HCT116 (cell line): ENCODE measurements at regions not wholly inside any gene's neighbourhood (a gene's known extent, or its start where the extent isn't known, plus 50 kb on each side); places are given as distances from the start of the nearest gene placed in this dataset.

Experiments used
- ATAC-seq: fragments of 200-7000 bp; cut with Tn5 transposase; 2 replicates; pipeline ENCODE4 v1.9.1; 2020; ENCODE audit warnings: mild to moderate bottlenecking, moderate library complexity
- BruUV-seq: library from RNA; stranded (reverse); fragments of 400-500 nt; replicated peaks from 2 replicates; lab custom pipeline; 2021; lab: Mats Ljungman, UMichigan
- CTCF ChIA-PET: fragments of 300-600 bp; sonication (Branson Sonifier 250); formaldehyde crosslinking; loops from one replicate; lab custom pipeline; 2021; ENCODE audit warnings: antibody characterized with exemption; lab: Charles Lee
- POLR2A ChIA-PET: fragments of 300-600, 350-600 bp; sonication (Branson Sonifier 250); formaldehyde crosslinking; loops from one replicate; lab custom pipeline; 2021; ENCODE audit warnings: antibody characterized with exemption; lab: Charles Lee
- RAD21 ChIA-PET, 2 experiments: fragments of 300-600 bp; sonication (Branson Sonifier 250); formaldehyde crosslinking; loops; one replicate each; lab custom pipeline; 2023; ENCODE audit warnings: low total read pairs in 2 of 2; ENCODE audit not compliant: uncharacterized antibody in 2 of 2, unreplicated experiment in 2 of 2, low non-redundant PET in 1 of 2; lab: Charles Lee
- DNase-seq: peaks from one replicate; pipeline ENCODE4 v3.0.0-alpha.2; 2010; ENCODE audit warnings: low read depth, low spot score
- H2AFZ ChIP-seq: fragments of 200-600 bp; shearing (Covaris generic), sonication (generic); 2 replicates; pipeline ENCODE4 v1.6.1; 2017; ENCODE audit warnings: low read depth, mixed run types, mixed read lengths, antibody characterized with exemption, low read length; ENCODE audit not compliant: poor library complexity, severe bottlenecking
- H3K27ac ChIP-seq: 2 replicates; pipeline ENCODE4 v1.5.1; 2012; ENCODE audit warnings: low read depth, low read length
- H3K27me3 ChIP-seq: fragments of 200-600 bp; sonication (generic); 2 replicates; pipeline ENCODE4 v1.6.1; 2016; ENCODE audit warnings: mixed run types, low read length, mixed read lengths; ENCODE audit not compliant: insufficient read depth
- H3K36me3 ChIP-seq, 2 experiments: fragments of 200-500 bp in 1 of 2; fragments of 200-600 bp in 1 of 2; sonication (Bioruptor generic) in 1 of 2; sonication (generic) in 1 of 2; 2 replicates each; pipeline versions ENCODE4 v1.5.1 to v1.6.1; 2014 to 2016; ENCODE audit warnings: low read length in 2 of 2, inconsistent platforms in 1 of 2, mixed read lengths in 1 of 2, mixed run types in 1 of 2; ENCODE audit not compliant: insufficient read depth in 2 of 2, control insufficient read depth in 1 of 2
- H3K4me1 ChIP-seq, 2 experiments: fragments of 200-600 bp in 1 of 2; sonication (generic) in 1 of 2; 2 replicates each; pipeline versions ENCODE4 v1.5.1 to v1.6.1; 2012 to 2017; ENCODE audit warnings: low read length in 2 of 2, inconsistent platforms in 1 of 2, mild to moderate bottlenecking in 1 of 2, mixed read lengths in 1 of 2, mixed run types in 1 of 2, moderate library complexity in 1 of 2; ENCODE audit not compliant: insufficient read depth in 2 of 2, control insufficient read depth in 1 of 2
- H3K4me2 ChIP-seq: fragments of 200-600 bp; sonication (generic); 2 replicates; pipeline ENCODE4 v1.6.1; 2017; ENCODE audit warnings: mixed run types, low read length, mixed read lengths
- H3K4me3 ChIP-seq, 2 experiments: fragments of 200-600 bp in 1 of 2; sonication (generic) in 1 of 2; replicated peaks in 1 of 2; 2 replicates each; pipeline ENCODE4 v1.5.1; 2011 to 2016; ENCODE audit warnings: low read length in 2 of 2, control low read depth in 1 of 2, low read depth in 1 of 2, mild to moderate bottlenecking in 1 of 2, mixed read lengths in 1 of 2, mixed run types in 1 of 2
- H3K79me2 ChIP-seq: fragments of 200-600 bp; sonication (generic); 2 replicates; pipeline ENCODE4 v1.6.1; 2017; ENCODE audit warnings: mild to moderate bottlenecking, mixed run types, low read length, moderate library complexity, mixed read lengths; ENCODE audit not compliant: insufficient read depth
- H3K9ac ChIP-seq: fragments of 200-600 bp; sonication (generic); 2 replicates; pipeline ENCODE4 v1.6.1; 2016; ENCODE audit warnings: low read length, mixed read lengths
- H3K9me2 ChIP-seq: fragments of 200-600 bp; sonication (generic), shearing (Covaris generic); 2 replicates; pipeline ENCODE4 v1.6.1; 2017; ENCODE audit warnings: mixed run types, mild to moderate bottlenecking, moderate library complexity; ENCODE audit not compliant: insufficient read depth
- H3K9me3 ChIP-seq, 2 experiments: fragments of 200-500 bp in 1 of 2; fragments of 200-600 bp in 1 of 2; sonication (Bioruptor generic) in 1 of 2; sonication (generic) in 1 of 2; 2 replicates each; pipeline ENCODE4 v1.6.1; 2014 to 2017; ENCODE audit warnings: low read length in 2 of 2, mixed read lengths in 2 of 2, inconsistent platforms in 1 of 2, low read depth in 1 of 2, mild to moderate bottlenecking in 1 of 2, mixed run types in 1 of 2, moderate library complexity in 1 of 2; ENCODE audit not compliant: control insufficient read depth in 1 of 2, insufficient read depth in 1 of 2
- H4K20me1 ChIP-seq: fragments of 200-600 bp; sonication (generic), shearing (Covaris generic); 2 replicates; pipeline ENCODE4 v1.6.1; 2017; ENCODE audit warnings: mixed run types, mild to moderate bottlenecking, moderate library complexity; ENCODE audit not compliant: insufficient read depth
- CBX3 ChIP-seq: IDR thresholded peaks from 2 replicates; pipeline ENCODE4 v1.6.1; 2012; ENCODE audit warnings: low read depth
- CEBPB ChIP-seq: IDR thresholded peaks from 2 replicates; pipeline ENCODE4 v1.6.1; 2012; ENCODE audit warnings: low read depth
- EGR1 ChIP-seq: IDR thresholded peaks from 2 replicates; pipeline ENCODE4 v1.6.1; 2012; ENCODE audit warnings: low read depth
- ELF1 ChIP-seq: IDR thresholded peaks from 2 replicates; pipeline ENCODE4 v1.6.1; 2012; ENCODE audit warnings: low read depth, borderline replicate concordance
- EZH2 ChIP-seq: fragments of 200-600 bp; sonication (generic); IDR thresholded peaks from 2 replicates; pipeline ENCODE4 v1.6.1; 2017; ENCODE audit warnings: antibody characterized with exemption, mixed run types
- EZH2phosphoT487 ChIP-seq: fragments of 200-600 bp; IDR thresholded peaks from 2 replicates; pipeline ENCODE4 v1.6.1; 2018; ENCODE audit warnings: antibody characterized with exemption, borderline replicate concordance
- FOSL1 ChIP-seq: IDR thresholded peaks from 2 replicates; pipeline ENCODE4 v1.6.1; 2012; ENCODE audit warnings: low read depth
- JUND ChIP-seq: IDR thresholded peaks from 2 replicates; pipeline ENCODE4 v1.6.1; 2012
- MAX ChIP-seq: IDR thresholded peaks from 2 replicates; pipeline ENCODE4 v1.6.1; 2012
- POLR2AphosphoS5 ChIP-seq: IDR thresholded peaks from 2 replicates; pipeline ENCODE4 v1.6.1; 2011; ENCODE audit warnings: mild to moderate bottlenecking, low read depth, low read length, moderate library complexity
- RAD21 ChIP-seq: IDR thresholded peaks from 2 replicates; pipeline ENCODE4 v1.6.1; 2012; ENCODE audit warnings: low read depth, mild to moderate bottlenecking
- REST ChIP-seq: IDR thresholded peaks from 2 replicates; pipeline ENCODE4 v1.6.1; 2012; ENCODE audit warnings: low read depth
- SP1 ChIP-seq: IDR thresholded peaks from 2 replicates; pipeline ENCODE4 v1.6.1; 2012; ENCODE audit warnings: low read depth
- SRF ChIP-seq: IDR thresholded peaks from 2 replicates; pipeline ENCODE4 v1.6.1; 2012; ENCODE audit warnings: low read depth
- TCF7L2 ChIP-seq: IDR thresholded peaks from 2 replicates; pipeline ENCODE4 v1.7.0; 2011; ENCODE audit warnings: borderline replicate concordance, inconsistent platforms; ENCODE audit not compliant: insufficient read depth, insufficient read length; ENCODE audit errors: extremely low read depth
- ZBTB33 ChIP-seq: IDR thresholded peaks from 2 replicates; pipeline ENCODE4 v1.6.1; 2011; ENCODE audit warnings: mild to moderate bottlenecking, low read length, moderate library complexity; ENCODE audit not compliant: insufficient replicate concordance; ENCODE audit errors: extremely low read depth
- ZNF274 ChIP-seq: fragments of 200-500 bp; sonication (Bioruptor generic); IDR thresholded peaks from 2 replicates; pipeline ENCODE4 v1.6.1; 2014; ENCODE audit warnings: mild to moderate bottlenecking, low read depth, low read length, inconsistent platforms
- intact Hi-C: fragments of 100-400 bp; cut with micrococcal nuclease; formaldehyde crosslinking; loops from 2 replicates; pipeline ENCODE4 v1.10.0; 2022
- TF ChIP-seq, protein P1 (sequence below), 3 experiments: fragments of 200-600 bp in 1 of 3; sonication (generic) in 1 of 3; IDR thresholded peaks in 2 of 3; conservative IDR thresholded peaks in 1 of 3; 2 replicates each; pipeline ENCODE4 v1.5.1; 2012 to 2017; ENCODE audit warnings: low read depth in 2 of 3, low read length in 2 of 3, antibody characterized with exemption in 1 of 3, borderline replicate concordance in 1 of 3, control low read depth in 1 of 3, mild to moderate bottlenecking in 1 of 3, mixed read lengths in 1 of 3, mixed run types in 1 of 3, moderate library complexity in 1 of 3; ENCODE audit not compliant: insufficient read depth in 1 of 3

DNA sequence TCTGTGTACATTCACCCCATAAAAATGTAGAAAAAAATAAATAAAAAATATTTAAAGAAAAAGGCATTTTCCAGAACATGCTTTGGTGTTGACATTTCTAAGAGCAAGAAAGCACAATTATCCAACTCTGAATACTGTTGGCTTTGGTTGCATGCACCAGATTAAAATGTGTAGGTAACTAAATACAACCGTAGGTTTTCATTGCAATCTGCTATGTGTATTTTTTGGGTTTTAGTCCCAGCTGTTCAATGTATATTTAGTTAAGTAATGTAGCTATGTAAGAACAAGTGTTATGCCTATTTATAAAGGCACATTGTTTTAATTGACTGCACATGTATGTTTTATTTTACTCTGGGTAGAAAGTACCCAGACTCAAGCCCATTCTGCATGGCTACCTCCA lies 108.1 kb upstream of the PAQR3 start:
- peaks cover 35% of the 10 kb centered on the region; the same call in 1 of the 2 replicates for H3K27me3 ChIP-seq
- H3K9me3 ChIP-seq: no peaks in the 10 kb centered on the region
- DNase-seq (no peak), ATAC-seq (no peak)
- no peak overlapping the region for H3K9ac ChIP-seq
- ChIA-PET CTCF (no interaction called here), POLR2A (no interaction called here), RAD21 (no interaction called here)
- intact Hi-C loops: no loop called here
- no TSS peak for BruUV-seq
- H3K9me2 ChIP-seq: no peaks in the 10 kb centered on the region
- H3K4me1 ChIP-seq: no peaks in the 10 kb centered on the region
- H3K79me2 ChIP-seq: no peaks in the 10 kb centered on the region
- TF ChIP-seq MAX: no peak
- no peak for TF ChIP-seq CEBPB
- no peak for TF ChIP-seq ELF1
- TF ChIP-seq ZNF274: no peak
- no peak for TF ChIP-seq EZH2
- no peak for TF ChIP-seq REST
- TF ChIP-seq CBX3: no peak
- no peak for TF ChIP-seq JUND
- no peak for TF ChIP-seq EGR1
- TF ChIP-seq POLR2AphosphoS5: no peak
- TF ChIP-seq ZBTB33: no peak
- no peak for TF ChIP-seq SRF
- no peak for TF ChIP-seq EZH2phosphoT487
- TF ChIP-seq SP1: no peak
- TF ChIP-seq, protein P1, sequence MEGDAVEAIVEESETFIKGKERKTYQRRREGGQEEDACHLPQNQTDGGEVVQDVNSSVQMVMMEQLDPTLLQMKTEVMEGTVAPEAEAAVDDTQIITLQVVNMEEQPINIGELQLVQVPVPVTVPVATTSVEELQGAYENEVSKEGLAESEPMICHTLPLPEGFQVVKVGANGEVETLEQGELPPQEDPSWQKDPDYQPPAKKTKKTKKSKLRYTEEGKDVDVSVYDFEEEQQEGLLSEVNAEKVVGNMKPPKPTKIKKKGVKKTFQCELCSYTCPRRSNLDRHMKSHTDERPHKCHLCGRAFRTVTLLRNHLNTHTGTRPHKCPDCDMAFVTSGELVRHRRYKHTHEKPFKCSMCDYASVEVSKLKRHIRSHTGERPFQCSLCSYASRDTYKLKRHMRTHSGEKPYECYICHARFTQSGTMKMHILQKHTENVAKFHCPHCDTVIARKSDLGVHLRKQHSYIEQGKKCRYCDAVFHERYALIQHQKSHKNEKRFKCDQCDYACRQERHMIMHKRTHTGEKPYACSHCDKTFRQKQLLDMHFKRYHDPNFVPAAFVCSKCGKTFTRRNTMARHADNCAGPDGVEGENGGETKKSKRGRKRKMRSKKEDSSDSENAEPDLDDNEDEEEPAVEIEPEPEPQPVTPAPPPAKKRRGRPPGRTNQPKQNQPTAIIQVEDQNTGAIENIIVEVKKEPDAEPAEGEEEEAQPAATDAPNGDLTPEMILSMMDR (IDR thresholded peaks at IDR 0.05 in 2 of 3, conservative IDR thresholded peaks at IDR 0.05 in 1 of 3; ENCODE audit: borderline replicate concordance in 1 of 3, insufficient read depth in 1 of 3, low read depth in 2 of 3, low read length in 2 of 3): no peak
- no peak for TF ChIP-seq TCF7L2
- no peak for TF ChIP-seq RAD21
- TF ChIP-seq FOSL1: no peak
- H3K4me3 ChIP-seq: no peak overlapping the region
- no peak overlapping the region for H3K4me2 ChIP-seq
- no peaks in the 10 kb centered on the region for H3K36me3 ChIP-seq
- H4K20me1 ChIP-seq: no peaks in the 10 kb centered on the region
- no peak overlapping the region for H2AFZ ChIP-seq
- H3K27ac ChIP-seq: no peak overlapping the region
